Panc1 (cell line): ENCODE measurements at regions not wholly inside any gene's neighbourhood (a gene's known extent, or its start where the extent isn't known, plus 50 kb on each side); places are given as distances from the start of the nearest gene placed in this dataset.

Source experiments
- ATAC-seq: fragments of 200-7000 bp; cut with Tn5 transposase; 2 replicates; pipeline ENCODE4 v1.9.1; 2020; ENCODE audit warnings: mild to moderate bottlenecking, moderate library complexity
- BruUV-seq: library from RNA; stranded (reverse); fragments of 400-500 nt; replicated peaks from 2 replicates; lab custom pipeline; 2021; lab: Mats Ljungman, UMichigan
- CTCF ChIA-PET: fragments of 300-600 bp; sonication (Branson Sonifier 250); formaldehyde crosslinking; loops from one replicate; lab custom pipeline; 2022; ENCODE audit warnings: antibody characterized with exemption; lab: Charles Lee
- POLR2A ChIA-PET: fragments of 300-600 bp; sonication (Branson Sonifier 250); formaldehyde crosslinking; loops from one replicate; lab custom pipeline; 2022; ENCODE audit warnings: antibody characterized with exemption; lab: Charles Lee
- DNase-seq: peaks from one replicate; pipeline ENCODE4 v3.0.0-alpha.2; 2010; ENCODE audit warnings: low read depth, low spot score
- H3K27ac ChIP-seq: 2 replicates; pipeline ENCODE4 v1.5.1; 2011; ENCODE audit warnings: mild to moderate bottlenecking, low read length, inconsistent platforms
- H3K27me3 ChIP-seq: fragments of 200-500 bp; sonication (Bioruptor generic); 2 replicates; pipeline ENCODE4 v1.6.0; 2014; ENCODE audit warnings: low read length, inconsistent platforms; ENCODE audit not compliant: control insufficient read depth, insufficient read depth
- H3K36me3 ChIP-seq: fragments of 200-500 bp; sonication (Bioruptor generic); 2 replicates; pipeline ENCODE4 v1.5.1; 2014; ENCODE audit warnings: inconsistent platforms, mild to moderate bottlenecking, low read length, moderate library complexity; ENCODE audit not compliant: control insufficient read depth, insufficient read depth
- H3K4me1 ChIP-seq: 2 replicates; pipeline ENCODE4 v1.5.1; 2011; ENCODE audit warnings: inconsistent platforms, mild to moderate bottlenecking, low read length, moderate library complexity; ENCODE audit not compliant: control insufficient read depth, insufficient read depth
- H3K4me3 ChIP-seq, 2 experiments: 2 replicates each; pipeline ENCODE4 v1.5.1; 2011 to 2012; ENCODE audit warnings: low read depth in 2 of 2, low read length in 2 of 2, mild to moderate bottlenecking in 2 of 2, inconsistent platforms in 1 of 2, moderate library complexity in 1 of 2
- H3K9me3 ChIP-seq: fragments of 200-500 bp; sonication (Bioruptor generic); 2 replicates; pipeline ENCODE4 v1.5.1; 2014; ENCODE audit warnings: low read depth, mild to moderate bottlenecking, inconsistent platforms, low read length, moderate library complexity; ENCODE audit not compliant: control insufficient read depth, insufficient read depth
- POLR2AphosphoS5 ChIP-seq: IDR thresholded peaks from 2 replicates; pipeline ENCODE4 v1.6.1; 2012; ENCODE audit warnings: mild to moderate bottlenecking, low read depth, low read length, moderate library complexity
- REST ChIP-seq, 2 experiments: IDR thresholded peaks; 2 replicates each; pipeline ENCODE4 v1.6.1; 2011 to 2012; ENCODE audit warnings: low read depth in 2 of 2, control low read depth in 1 of 2, low read length in 1 of 2, mild to moderate bottlenecking in 1 of 2, moderate library complexity in 1 of 2; ENCODE audit not compliant: insufficient read depth in 1 of 2
- SIN3A ChIP-seq: IDR thresholded peaks from 2 replicates; pipeline ENCODE4 v1.6.1; 2012; ENCODE audit warnings: low read depth, mild to moderate bottlenecking, low read length, moderate library complexity, borderline replicate concordance; ENCODE audit not compliant: insufficient read depth
- TCF7L2 ChIP-seq: IDR thresholded peaks from 2 replicates; pipeline ENCODE4 v1.6.1; 2011; ENCODE audit warnings: mild to moderate bottlenecking, low read depth, low read length, inconsistent platforms
- in situ Hi-C: cut with HindIII; loops from 2 replicates; pipeline ENCODE4 v1.10.0; 2016; ENCODE audit warnings: low sequenced_read_pairs, low pct_unique_long_range_greater_than_20kb
- intact Hi-C: fragments of 100-400 bp; cut with micrococcal nuclease; formaldehyde crosslinking; loops from one replicate; pipeline ENCODE4 v1.10.0; 2022; ENCODE audit not compliant: unreplicated experiment
- TF ChIP-seq, protein P1 (sequence below): fragments of 450-650 bp; IDR thresholded peaks from 2 replicates; pipeline ENCODE4 v1.5.1; 2017; ENCODE audit warnings: mild to moderate bottlenecking

DNA sequence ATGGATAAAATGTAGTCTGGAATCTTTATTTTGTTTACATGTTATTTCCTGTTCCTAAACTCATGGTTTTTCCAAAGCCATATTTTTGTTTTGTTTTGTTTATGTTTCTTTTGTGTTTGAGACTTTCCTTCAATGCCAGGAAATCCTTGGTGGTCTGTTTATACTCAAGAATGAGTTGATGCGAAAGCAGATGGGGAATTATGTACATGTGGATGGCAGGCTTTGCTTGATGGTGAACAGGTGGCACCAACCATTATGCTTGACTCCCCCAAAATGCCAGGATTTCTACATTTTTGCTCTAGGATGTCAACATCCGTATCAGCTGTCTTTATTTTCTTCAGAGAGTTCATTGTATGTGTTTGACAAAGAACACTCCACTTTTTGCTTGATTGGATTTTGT, 448.5 kb downstream of the PRDM2 start:
- H3K27ac ChIP-seq, result no peak overlapping the region
- intact Hi-C loops, result no loop called here
- H3K4me1 ChIP-seq, result no peaks in the 10 kb centered on the region
- DNase-seq (no peak), ATAC-seq (no peak)
- no peak overlapping the region for H3K4me3 ChIP-seq
- in situ Hi-C loops, result no loop called here
- no peaks in the 10 kb centered on the region for H3K36me3 ChIP-seq
- ChIA-PET POLR2A (no interaction called here), CTCF (no interaction called here)
- no peaks in the 10 kb centered on the region for H3K27me3 ChIP-seq
- no peak for TF ChIP-seq SIN3A
- no peak for TF ChIP-seq TCF7L2
- TF ChIP-seq REST (IDR thresholded peaks at IDR 0.05; ENCODE audit: insufficient read depth in 1 of 2, low read depth in 2 of 2, low read length in 1 of 2), result no peak
- TF ChIP-seq, protein P1, sequence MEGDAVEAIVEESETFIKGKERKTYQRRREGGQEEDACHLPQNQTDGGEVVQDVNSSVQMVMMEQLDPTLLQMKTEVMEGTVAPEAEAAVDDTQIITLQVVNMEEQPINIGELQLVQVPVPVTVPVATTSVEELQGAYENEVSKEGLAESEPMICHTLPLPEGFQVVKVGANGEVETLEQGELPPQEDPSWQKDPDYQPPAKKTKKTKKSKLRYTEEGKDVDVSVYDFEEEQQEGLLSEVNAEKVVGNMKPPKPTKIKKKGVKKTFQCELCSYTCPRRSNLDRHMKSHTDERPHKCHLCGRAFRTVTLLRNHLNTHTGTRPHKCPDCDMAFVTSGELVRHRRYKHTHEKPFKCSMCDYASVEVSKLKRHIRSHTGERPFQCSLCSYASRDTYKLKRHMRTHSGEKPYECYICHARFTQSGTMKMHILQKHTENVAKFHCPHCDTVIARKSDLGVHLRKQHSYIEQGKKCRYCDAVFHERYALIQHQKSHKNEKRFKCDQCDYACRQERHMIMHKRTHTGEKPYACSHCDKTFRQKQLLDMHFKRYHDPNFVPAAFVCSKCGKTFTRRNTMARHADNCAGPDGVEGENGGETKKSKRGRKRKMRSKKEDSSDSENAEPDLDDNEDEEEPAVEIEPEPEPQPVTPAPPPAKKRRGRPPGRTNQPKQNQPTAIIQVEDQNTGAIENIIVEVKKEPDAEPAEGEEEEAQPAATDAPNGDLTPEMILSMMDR, result no peak
- no peak for TF ChIP-seq POLR2AphosphoS5
- no peaks in the 10 kb centered on the region for H3K9me3 ChIP-seq
- BruUV-seq, result no TSS peak

DNA sequence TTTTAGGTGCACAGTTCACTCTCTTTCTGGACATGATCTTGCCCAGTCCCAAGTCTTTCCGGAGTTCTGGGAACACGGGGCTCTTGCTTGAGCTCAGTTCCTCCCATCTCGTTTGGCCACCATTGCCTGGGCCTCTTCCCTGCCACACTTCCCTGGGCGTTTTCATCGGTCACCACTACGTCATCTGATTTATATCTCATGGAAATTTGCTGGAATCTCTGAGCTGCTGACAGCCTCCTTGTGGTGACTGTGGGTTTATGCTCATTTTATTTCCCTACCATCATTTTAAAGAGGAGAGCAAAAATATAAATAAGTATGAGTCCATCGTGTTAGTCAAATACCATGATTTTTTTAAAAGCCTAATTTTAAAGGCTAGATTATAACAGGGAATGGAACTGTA, 449.1 kb upstream of the KAZN start:
- Histone ChIP-seq H3K27ac (no peak overlapping the region), H3K27me3 (no peaks in the 10 kb centered on the region), H3K4me3 (no peak overlapping the region), H3K9me3 (no peaks in the 10 kb centered on the region), H3K4me1 (no peaks in the 10 kb centered on the region), H3K36me3 (no peaks in the 10 kb centered on the region)
- no TSS peak for BruUV-seq
- intact Hi-C loops, result no loop called here
- ChIA-PET POLR2A (no interaction called here), CTCF (interaction anchor here (0.6 to 0.9 kb wide), 2 partner anchors 157 to 186 kb away, joined by 4 read pairs; no protein-coding TSS in a partner anchor)
- ATAC-seq, result no peak
- no peak for DNase-seq
- in situ Hi-C loops, result no loop called here
- TF ChIP-seq POLR2AphosphoS5 (no peak), SIN3A (no peak), TCF7L2 (no peak), REST (IDR thresholded peaks at IDR 0.05; ENCODE audit: insufficient read depth in 1 of 2, low read depth in 2 of 2, low read length in 1 of 2) (no peak)
- TF ChIP-seq, protein P1, result no peak; the same call in 1 of the 2 replicates
